Prostate gland (tissue), 2 donors: ENCODE measurements at regions not wholly inside any gene's neighbourhood (a gene's known extent, or its start where the extent isn't known, plus 50 kb on each side); places are given as distances from the start of the nearest gene placed in this dataset.
A peak's percentile ranks its signal among the peaks of the same experiment; 100 is the strongest.

Experiments used
- DNase-seq: peaks from one replicate; pipeline ENCODE4 v3.0.0-alpha.2; 2019; ENCODE audit warnings: low spot score
- H3K27ac ChIP-seq, 2 donors: fragments of 200-600 bp; sonication (generic); 2 replicates each; pipeline ENCODE4 v1.5.1; 2017 to 2019
- H3K27me3 ChIP-seq: fragments of 200-600 bp; sonication (generic); replicated peaks from 2 replicates; pipeline ENCODE4 v1.5.1; 2019; ENCODE audit not compliant: insufficient read depth
- H3K36me3 ChIP-seq, 2 donors: fragments of 200-600 bp; sonication (generic); 1 replicate in 1 of 2; 2 replicates in 1 of 2; pipeline versions ENCODE4 v1.5.1 to v1.8.1; 2017 to 2019
- H3K4me1 ChIP-seq: fragments of 200-600 bp; sonication (generic); replicated peaks from 2 replicates; pipeline ENCODE4 v1.5.1; 2019
- H3K4me3 ChIP-seq, 2 donors: fragments of 200-600 bp; sonication (generic); 2 replicates each; pipeline ENCODE4 v1.5.1; 2017 to 2019
- H3K9me3 ChIP-seq: fragments of 200-600 bp; sonication (generic); 2 replicates; pipeline ENCODE4 v1.5.1; 2017
- POLR2A ChIP-seq: fragments of 450-650 bp; IDR thresholded peaks from one replicate; pipeline ENCODE4 v1.6.1; 2016; ENCODE audit warnings: antibody characterized with exemption, mild to moderate bottlenecking
- POLR2AphosphoS5 ChIP-seq: sonication (generic); formaldehyde crosslinking; IDR thresholded peaks from one replicate; pipeline ENCODE4 v1.6.1; 2017; ENCODE audit warnings: antibody characterized with exemption
- WGBS: methylation state at CpG from one replicate; pipeline ENCODE4 v1.1.5; 2018; 5-methylcytosine and 5-hydroxymethylcytosine counted together
- intact Hi-C: fragments of 100-400 bp; cut with DNase I; formaldehyde crosslinking; loops from one replicate; pipeline ENCODE4 v1.14.2; 2022
- TF ChIP-seq, protein P1 (sequence below), 4 experiments: fragments of 200-600 bp in 2 of 4; fragments of 450-650 bp in 2 of 4; sonication (generic) in 2 of 4; IDR thresholded peaks; 1 replicate in 3 of 4; 2 replicates in 1 of 4; pipeline ENCODE4 v1.5.1; 2016 to 2019; ENCODE audit warnings: antibody characterized with exemption in 4 of 4, mild to moderate bottlenecking in 2 of 4, moderate library complexity in 2 of 4

DNA sequence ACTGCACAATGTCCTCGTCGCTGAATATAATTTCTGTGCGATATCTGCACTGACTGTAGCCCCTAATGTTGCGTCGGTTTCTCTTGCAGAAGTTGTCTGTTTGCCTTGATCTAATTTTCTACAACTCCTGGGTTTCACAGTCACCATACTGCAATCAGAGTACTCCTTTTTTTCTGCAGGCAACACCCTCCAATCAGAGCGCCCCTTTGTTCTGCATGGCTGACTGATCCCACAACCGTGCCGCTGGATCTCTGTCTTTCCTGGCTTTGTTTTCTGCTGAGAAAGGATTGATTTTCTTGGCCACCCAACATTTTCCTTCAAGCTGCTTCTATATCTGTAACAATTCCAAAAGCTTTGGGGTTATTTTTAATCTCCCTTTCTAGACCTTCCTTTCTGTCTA, 182.2 kb upstream of the SMARCA2 start:
- Histone ChIP-seq H3K27ac (no peak overlapping the region), H3K27me3 (no peaks in the 10 kb centered on the region), H3K36me3 (no peaks in the 10 kb centered on the region), H3K4me3 (no peak overlapping the region), H3K9me3 (no peaks in the 10 kb centered on the region), H3K4me1 (no peaks in the 10 kb centered on the region)
- WGBS: 80% methylated on average over 8 of the region's 8 CpGs
- no peak for DNase-seq
- TF ChIP-seq POLR2A: no peak
- TF ChIP-seq, protein P1, sequence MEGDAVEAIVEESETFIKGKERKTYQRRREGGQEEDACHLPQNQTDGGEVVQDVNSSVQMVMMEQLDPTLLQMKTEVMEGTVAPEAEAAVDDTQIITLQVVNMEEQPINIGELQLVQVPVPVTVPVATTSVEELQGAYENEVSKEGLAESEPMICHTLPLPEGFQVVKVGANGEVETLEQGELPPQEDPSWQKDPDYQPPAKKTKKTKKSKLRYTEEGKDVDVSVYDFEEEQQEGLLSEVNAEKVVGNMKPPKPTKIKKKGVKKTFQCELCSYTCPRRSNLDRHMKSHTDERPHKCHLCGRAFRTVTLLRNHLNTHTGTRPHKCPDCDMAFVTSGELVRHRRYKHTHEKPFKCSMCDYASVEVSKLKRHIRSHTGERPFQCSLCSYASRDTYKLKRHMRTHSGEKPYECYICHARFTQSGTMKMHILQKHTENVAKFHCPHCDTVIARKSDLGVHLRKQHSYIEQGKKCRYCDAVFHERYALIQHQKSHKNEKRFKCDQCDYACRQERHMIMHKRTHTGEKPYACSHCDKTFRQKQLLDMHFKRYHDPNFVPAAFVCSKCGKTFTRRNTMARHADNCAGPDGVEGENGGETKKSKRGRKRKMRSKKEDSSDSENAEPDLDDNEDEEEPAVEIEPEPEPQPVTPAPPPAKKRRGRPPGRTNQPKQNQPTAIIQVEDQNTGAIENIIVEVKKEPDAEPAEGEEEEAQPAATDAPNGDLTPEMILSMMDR (IDR thresholded peaks at IDR 0.05): no peak
- no peak for TF ChIP-seq POLR2AphosphoS5
- intact Hi-C loops: no loop called here

- Histone ChIP-seq H3K27me3 (no peaks in the 10 kb centered on the region), H3K4me3 (no peak overlapping the region), H3K27ac (no peak overlapping the region), H3K36me3 (no peaks in the 10 kb centered on the region), H3K9me3 (no peaks in the 10 kb centered on the region), H3K4me1 (no peaks in the 10 kb centered on the region)
- intact Hi-C loops: no loop called here
- DNase-seq: peak; percentile 10
- TF ChIP-seq POLR2AphosphoS5 (no peak), POLR2A (no peak)
- TF ChIP-seq, protein P1 (IDR thresholded peaks at IDR 0.05): peak in 1 of 4 experiments; percentile 20
- 52% methylated on average over 6 of the region's 6 CpGs for WGBS
Measured at GRCh38 chr9:1837453-1838084, 177.6 kb upstream of the SMARCA2 start.

DNA sequence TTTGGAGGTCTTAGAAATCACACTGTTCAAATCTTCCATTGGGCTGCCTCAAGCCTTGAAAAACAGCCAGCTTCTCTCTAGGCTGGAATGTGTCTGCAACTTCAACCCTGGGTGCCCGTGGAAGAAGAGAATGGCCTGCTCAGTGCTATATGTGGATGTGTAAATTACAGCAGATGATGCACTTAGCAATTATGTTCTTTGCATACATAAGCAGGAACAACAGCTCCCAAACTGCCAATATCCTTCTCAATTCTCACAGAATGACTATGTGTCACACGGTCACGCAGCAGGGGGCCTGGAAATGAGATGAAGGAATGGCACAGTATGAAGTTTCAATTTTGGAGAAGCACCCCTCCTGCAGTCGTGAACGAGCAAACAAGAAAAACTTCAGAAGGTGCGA, 175.2 kb upstream of the SMARCA2 start:
- Histone ChIP-seq H3K36me3 (no peaks in the 10 kb centered on the region), H3K9me3 (no peaks in the 10 kb centered on the region), H3K4me3 (no peak overlapping the region), H3K27me3 (no peaks in the 10 kb centered on the region), H3K4me1 (no peaks in the 10 kb centered on the region), H3K27ac (no peak overlapping the region)
- intact Hi-C loops: no loop called here
- DNase-seq: no peak
- no peak for TF ChIP-seq POLR2A
- no peak for TF ChIP-seq POLR2AphosphoS5
- TF ChIP-seq, protein P1 (IDR thresholded peaks at IDR 0.05): no peak
- 55% methylated on average over 6 of the region's 6 CpGs for WGBS

DNA sequence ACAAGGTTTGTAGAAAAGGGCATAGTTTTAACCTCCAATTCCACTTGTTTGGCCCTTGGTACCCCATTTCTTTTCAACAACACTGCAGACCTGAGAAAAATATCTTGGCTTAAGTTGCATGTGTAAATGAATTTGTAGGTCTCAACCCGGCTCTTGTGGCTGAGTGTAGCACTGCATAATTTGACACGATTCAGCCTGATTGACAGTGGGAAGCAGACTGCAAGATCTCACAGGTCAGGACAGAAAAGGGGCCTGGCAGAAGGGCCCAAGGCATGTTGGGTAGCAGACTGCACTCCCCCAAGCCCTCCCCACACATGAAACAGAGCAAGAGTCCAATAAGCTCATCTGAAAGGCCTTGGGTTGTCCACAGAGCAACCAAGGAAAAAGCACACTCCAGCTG, 169.7 kb upstream of the SMARCA2 start:
- Histone ChIP-seq H3K4me1 (no peaks in the 10 kb centered on the region), H3K36me3 (no peaks in the 10 kb centered on the region), H3K4me3 (no peak overlapping the region), H3K9me3 (no peaks in the 10 kb centered on the region), H3K27me3 (no peaks in the 10 kb centered on the region), H3K27ac (no peak overlapping the region)
- intact Hi-C loops: no loop called here
- DNase-seq: no peak
- WGBS: 49% methylated on average over 2 of the region's 2 CpGs
- TF ChIP-seq POLR2A (no peak), POLR2AphosphoS5 (no peak)
- TF ChIP-seq, protein P1 (IDR thresholded peaks at IDR 0.05): no peak

GRCh38 chr9:1855726-1856125, 159.4 kb upstream of the SMARCA2 start:
- WGBS: 54% methylated on average over 3 of the region's 3 CpGs
- Histone ChIP-seq H3K36me3 (no peaks in the 10 kb centered on the region), H3K27me3 (no peaks in the 10 kb centered on the region), H3K27ac (no peak overlapping the region), H3K4me3 (no peak overlapping the region), H3K4me1 (no peaks in the 10 kb centered on the region), H3K9me3 (no peaks in the 10 kb centered on the region)
- intact Hi-C loops: no loop called here
- TF ChIP-seq, protein P1 (IDR thresholded peaks at IDR 0.05): no peak
- no peak for TF ChIP-seq POLR2AphosphoS5
- no peak for TF ChIP-seq POLR2A
- no peak for DNase-seq
